HG03469 (cell line): ENCODE measurements at regions not wholly inside any gene's neighbourhood (a gene's known extent, or its start where the extent isn't known, plus 50 kb on each side); places are given as distances from the start of the nearest gene placed in this dataset.

Source experiments
- ATAC-seq: cut with Tn5 transposase; IDR thresholded peaks from one replicate; pipeline ENCODE4 v1.9.1; 2021; ENCODE audit warnings: mild to moderate bottlenecking, moderate library complexity, moderate number of reproducible peaks; ENCODE audit not compliant: unreplicated experiment

DNA sequence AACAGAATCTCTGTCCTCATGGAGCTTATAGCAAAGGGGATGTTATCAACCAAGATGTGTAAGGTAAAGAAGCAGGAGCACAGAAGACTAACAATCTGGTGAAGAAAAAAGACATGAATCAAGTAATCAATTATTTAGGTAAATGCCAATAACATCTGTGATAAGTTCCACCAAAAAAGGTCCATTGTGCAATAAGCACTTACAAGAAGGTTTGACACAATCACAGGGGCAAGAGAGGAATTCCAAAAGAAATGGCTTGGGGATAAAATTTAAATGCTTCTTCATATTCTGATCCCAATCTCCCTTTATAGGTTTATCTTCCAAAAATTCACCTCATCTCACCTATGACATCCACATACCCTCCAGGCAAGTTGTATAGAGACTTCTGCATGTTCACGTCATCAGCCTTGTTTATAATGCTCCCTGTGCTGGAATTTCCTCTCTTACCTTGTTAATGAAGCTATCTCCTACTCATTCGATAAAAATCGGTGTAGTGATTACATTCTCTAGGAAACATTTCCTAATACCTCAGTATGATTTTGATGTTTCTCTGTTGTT is 53.6 kb upstream of the DPT start:
- no peak for ATAC-seq

DNA sequence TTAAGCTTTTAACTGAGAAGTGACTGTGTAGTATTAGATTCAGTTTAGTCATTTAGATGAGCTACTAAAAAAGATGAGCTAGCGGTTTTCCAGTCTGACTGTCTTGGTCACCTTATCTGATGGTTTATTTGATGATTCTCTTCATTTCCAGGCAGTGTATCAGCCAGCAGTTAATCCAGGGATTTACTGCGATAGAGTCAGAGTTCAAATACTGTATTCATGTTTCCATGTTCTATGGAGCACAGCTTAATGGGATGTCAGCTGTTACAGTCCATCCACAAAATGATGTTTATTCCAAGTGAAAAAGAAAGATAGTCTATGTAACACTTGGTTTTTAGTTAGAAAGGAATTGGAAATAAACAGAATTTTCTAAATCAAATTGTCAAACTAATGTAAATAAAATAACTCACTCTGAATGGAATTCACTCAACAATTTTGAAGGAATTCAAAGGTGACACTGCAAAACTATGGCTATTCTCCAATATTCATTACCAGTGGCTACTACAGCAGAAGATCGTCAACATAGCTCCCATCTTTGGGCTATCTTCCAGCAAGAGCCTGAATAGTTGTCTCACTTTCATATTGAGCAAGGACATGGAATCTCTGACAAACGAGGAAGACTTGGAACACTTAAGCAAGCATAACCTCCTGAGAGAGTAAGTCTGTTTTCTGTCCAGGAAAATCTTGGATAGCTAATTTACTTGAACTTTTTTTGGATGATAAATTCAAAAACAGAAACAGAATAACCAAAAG is 54.6 kb upstream of the DPT start:
- ATAC-seq, result no peak

DNA sequence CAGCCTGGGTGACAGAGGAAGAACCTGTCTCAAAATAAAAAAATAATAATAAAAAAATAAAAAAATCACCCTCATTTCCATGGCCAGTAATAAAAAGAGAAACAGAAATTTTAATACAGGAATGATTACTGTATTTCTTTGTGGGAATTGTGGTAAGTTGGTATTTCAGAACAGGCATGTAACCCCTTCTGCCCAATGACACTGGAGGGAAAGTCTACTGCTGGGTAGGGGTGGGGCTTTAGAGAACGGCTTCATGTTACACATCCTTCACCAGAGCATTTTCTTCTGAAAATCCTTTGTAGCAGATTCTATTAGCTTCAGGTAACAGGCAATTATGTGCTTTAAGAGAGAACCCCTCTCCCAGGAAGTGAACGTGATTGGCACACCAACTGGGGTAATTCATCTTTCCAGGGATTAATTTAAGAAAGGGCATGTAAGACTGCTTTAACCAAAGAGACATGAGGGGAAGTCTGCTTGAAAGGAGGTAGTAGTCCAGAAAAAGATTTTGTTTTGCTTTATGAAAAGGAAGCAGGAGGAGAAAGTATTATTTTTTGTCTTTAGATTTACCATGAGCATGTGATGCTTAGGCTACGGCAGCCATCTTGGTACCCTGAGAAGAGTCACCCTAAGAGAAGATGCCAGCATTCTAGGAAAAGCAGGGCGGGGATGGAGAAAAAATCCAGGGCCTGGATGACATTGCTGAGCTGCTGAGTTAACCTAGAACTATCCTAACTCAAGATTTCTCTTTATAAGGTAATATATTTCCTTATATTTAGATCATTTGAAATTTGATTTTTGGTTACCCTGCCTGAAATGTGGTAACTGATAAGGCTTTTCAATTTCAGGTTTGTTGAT is 57.7 kb upstream of the DPT start:
- no peak for ATAC-seq

DNA sequence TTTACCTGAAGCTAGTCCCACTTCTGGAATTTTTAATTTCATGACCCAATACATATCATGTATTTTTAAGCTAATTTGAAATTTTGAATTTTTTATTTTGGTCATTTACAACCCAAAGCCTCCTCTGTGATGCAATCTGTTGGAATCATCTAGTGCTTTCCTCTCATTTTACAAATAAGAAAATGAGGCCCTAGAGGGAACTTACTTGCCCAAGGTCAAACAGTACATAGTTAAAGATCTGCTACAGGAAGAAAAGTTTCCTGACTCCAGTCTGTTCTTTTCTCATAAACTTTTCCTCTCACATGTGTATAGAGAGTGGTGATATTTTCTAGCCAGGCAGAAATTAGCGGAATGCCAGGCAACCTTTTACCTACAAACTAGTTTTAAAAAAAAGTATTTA is 59.3 kb upstream of the DPT start:
- ATAC-seq, result no peak

DNA sequence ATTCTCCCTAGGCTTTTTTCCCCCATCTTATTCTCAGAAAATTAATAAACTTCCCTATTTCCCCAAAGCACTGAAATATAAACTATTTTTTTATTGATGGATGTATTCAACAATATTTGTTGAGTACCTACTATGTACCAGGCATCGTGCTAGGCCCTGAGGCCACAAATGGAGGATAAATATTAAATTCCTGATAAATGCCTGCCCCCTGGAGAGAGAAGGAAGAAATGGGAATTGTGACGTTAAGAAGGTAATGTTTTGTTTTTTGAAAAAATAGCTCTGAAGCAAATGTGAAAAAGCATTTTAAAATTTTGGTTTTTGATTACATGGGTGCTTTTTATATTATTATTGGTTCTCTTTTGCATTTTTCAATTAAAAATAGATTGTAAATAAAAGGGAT is 60.5 kb upstream of the DPT start:
- ATAC-seq, result no peak

DNA sequence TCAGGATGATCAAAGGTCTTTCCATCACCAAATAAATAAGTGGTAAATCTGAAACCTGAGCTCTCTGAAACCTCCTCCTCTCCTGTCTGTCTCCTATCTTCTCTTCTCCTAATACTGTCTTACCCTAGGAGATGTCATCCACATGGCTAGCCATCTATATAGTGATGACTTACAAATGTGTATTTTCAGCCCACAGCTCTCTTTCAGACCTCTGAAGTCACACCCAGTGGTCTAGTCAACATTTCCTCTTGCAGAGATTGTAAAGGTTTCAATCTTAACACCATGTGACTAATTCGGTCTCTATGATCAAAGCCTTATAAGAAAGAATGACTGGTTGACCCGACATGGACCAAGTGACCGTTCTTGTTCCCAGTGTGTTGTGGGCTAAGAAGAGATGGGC is 63.1 kb upstream of the DPT start:
- ATAC-seq, result no peak

DNA sequence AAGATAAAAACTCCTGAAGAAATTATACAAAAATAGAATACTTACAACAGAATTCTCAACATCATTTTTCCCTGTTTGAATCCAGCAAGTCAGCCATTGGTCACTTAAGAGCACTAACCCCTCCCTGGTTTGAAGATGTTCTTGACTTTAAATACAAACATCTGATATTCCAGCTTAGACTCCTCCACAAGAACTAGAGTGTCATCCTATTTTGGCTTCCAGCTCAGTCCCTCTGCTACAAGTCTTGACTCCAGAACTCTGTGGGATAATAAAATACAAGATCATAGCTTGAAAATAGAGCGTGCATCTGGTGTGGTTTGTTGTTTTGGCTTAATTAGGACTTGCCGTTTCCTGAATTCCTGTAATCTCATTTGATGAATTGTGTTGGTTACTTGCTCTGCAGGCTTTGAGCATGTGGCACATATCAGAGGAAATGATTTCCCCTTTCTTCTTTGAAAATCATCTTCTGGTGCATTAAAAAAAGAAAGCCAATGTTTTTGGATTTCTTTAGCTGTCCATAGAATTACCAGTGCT is 63.7 kb upstream of the DPT start:
- ATAC-seq, result no peak

DNA sequence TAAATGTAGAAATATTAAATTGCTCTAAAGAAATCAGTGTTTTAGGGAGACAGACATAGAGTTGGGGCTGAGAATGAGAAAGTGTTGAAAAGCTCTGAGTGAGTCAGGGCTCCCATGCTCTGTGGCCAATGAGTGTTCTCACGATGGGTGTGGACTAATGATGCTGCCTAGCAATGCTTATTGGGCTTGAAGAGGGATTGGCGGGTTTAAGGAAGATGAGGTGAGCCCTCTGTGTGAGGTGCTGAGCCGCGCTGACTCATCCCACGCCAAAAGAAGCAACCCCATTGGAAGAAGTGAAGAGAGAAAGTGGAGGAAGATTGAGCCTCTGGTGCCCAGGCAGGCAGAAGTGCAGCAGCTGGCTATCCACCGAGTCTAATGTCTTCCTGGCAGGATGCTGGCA is 65.1 kb upstream of the DPT start:
- no peak for ATAC-seq

DNA sequence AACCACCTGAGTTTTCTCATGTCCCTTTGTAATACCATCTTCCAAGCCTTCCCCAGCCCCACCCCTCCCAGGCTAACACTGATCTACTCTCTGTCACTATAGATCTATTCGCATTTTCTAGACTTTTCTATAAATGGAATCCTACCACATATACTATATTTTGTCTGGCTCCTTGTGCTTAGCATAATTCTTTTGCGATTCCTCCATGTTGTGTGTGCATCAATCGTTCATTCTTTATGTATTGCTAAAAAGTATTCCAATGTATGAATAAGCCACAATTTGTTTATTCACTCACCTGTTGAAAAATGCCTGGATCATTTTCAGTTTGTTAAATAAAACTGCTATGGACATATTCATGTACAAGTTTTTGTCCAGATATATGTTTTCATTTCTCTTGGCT is 66.7 kb upstream of the DPT start:
- ATAC-seq, result no peak

DNA sequence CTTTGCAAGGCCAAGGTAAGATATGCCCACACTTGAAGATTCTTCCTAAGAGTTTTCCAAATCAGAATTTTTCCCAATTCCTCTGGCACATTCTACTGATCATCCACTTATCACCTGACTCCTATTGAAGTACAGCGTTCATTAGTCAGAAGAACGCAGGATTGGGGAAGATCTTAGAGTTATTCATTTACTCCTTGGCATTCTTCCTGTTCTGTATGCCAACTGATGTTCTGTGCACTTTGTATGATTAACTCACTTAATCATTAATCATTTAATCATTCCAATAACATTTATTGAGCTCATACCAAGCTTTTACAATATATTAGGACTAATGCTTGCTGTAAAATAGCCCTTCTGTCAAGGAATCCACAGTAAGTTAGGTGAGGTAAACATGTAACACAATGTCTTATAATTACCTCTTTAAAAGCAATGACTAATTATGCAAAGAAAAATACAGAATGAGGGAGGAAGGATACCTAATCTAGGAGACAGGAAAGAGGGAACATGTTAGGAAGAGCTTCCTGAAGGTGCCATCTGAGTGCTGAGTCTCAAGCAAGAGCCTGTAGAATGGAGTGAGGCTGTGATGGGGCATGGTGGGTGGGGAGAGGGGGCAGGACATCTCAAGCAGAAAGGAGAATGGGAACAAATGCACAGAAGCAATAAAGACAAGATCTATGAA is 71.1 kb upstream of the DPT start:
- no peak for ATAC-seq

DNA sequence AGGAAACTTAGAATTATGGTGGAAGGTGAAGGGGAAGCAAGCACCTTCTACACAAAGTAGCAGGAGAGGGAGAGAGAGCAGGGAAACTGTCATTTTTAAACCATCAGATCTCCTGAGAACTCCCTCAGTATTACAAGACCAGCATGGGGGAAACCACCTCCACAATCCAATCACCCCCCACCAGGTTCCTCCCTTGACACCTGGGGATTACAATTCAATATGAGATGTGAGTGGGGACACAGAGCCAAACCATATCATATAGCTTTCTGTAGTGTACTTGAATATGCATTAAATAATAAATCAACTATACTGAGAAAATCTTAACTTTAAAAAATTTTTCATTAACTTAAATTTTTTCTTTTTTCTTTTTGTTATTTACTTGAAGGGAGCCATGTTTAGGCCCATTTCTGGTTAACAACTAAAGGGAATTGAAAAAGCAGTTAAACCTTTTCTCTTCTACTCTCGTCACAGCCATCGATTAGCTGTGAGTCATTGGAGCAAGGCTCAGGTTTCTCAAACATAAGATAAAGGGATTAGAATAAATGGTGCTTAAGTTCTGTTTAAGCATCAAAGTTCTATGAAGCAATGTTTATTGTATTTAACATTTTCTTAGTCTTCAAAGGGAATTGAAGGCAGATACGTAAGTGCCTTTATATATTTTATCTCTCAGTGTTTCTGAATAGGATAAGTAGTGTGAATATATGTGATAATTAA is 72.2 kb upstream of the DPT start:
- ATAC-seq, result no peak

DNA sequence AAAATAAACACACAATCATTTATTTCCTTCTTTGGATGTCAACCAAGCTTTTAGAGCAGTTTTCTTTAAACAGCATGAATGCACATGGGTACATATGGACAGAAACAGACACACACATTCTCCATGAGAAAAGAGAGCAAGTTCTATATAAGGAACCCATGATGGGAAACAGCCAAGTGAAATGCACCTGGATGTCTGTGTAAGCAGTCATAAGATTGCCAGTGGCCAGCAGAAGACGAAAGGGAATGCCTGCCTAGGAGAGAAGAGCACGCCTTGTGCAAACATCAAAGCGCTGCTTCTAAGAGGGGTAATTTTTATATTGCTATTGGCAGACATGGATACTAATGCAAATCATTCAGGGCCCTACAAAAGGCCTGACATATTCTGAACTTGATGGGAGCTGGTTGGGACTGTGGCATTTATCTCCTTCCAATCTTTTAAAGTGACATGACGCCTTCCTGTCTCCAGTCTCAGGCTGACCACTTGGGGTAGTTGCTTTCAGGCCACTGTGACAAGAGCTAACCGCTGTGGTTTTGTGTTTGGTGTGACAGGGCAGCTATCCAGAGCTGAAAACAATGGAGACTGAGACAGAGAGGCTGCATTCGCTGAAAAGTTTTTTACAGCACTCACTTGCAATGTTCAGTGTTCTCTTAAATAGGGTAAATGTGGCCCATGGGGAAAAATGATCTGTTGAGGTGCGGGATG is 75.0 kb upstream of the DPT start:
- ATAC-seq, result no peak

DNA sequence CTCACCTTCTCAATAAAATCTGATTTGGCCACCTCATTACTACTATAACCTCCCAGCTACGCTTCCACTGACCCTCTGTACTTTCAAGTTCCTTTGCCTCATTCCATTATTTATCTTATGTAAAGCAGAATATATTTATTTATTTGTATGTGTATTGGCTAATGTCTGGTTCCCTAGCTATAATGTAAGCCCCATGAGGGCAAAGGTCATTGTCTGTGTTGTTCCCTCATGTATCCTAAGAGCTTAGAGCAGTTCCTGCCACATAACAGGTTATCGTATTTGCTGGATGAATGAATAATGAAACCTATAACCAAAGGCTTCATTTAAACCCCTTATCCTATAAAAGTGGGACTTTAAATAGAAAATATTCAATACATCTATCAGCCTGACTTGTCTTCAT is 77.9 kb upstream of the DPT start:
- ATAC-seq, result no peak

DNA sequence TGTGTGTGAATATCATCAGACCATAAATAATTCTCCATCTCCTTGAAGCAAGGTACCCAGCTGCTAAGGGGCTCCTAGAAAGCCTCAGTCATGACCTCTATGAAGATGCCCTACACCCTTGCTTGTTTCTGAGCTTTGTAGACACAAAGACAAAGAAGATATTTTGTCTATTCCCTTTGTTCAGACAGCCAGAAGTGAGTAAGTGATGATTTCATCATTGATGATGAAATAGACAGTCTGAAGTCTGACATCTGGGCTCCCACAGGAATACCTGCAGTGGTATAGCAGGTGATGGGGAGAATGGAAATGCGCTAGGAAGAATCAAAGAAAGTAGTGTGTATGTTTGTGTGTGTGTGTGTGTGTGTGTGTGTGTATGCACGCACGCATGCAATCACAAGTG is 82.2 kb upstream of the DPT start:
- ATAC-seq, result no peak

DNA sequence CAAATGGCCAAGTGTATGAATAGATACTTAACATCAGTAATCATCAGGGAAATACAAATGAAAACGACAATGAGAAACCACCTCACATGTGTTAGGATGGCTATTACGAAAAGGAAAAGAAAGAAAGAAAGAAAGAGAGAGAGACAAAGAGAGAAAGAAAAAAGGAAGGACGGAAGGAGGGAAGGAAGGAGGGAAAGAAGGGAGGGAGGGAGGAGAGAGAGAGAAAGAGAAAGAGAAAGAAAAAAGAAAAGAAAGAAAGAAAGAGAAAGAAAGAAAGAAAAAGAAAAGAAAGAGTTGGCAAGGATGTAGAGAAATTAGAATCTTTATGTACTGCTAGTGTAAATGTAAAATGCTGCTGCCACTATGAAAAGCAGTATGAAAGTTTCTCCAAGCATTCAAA is 90.7 kb upstream of the DPT start:
- ATAC-seq, result no peak

DNA sequence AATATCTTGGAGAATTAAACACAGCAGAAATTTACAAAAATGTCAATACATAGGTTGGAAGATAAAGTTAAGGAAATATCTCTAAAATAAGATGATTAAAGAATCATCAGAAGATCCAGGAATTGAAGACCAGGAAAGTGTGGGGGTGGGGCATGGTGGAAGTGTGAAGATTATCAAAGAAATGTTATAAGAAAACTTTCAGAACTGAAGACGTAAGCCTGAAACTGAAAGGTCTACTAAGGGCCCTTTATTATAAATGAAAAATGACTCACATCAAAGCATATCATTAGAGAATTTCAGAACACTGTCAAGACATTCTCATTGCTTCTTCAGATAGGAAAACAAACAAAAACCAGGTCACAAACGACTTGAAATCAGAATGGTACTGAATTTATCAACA is 92.4 kb upstream of the DPT start:
- ATAC-seq, result no peak

DNA sequence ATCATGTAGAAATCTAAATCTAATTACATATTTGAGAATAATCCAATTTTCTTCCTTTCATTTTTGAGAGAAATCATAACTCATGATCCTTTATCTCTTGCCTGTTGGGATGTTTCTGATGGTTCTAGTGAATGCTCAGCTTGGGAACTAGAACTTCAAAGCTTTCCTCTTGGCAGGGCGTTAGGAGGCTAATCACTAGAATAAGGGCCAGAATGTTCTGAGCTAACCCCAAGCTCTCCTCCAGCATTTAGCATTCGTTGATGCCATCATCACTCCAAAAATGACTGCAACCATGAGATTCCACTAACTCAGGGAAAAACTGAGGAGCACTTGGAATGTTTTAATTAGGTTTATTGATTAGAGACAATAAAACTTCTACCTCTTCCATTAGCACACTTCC is 93.9 kb upstream of the DPT start:
- no peak for ATAC-seq

DNA sequence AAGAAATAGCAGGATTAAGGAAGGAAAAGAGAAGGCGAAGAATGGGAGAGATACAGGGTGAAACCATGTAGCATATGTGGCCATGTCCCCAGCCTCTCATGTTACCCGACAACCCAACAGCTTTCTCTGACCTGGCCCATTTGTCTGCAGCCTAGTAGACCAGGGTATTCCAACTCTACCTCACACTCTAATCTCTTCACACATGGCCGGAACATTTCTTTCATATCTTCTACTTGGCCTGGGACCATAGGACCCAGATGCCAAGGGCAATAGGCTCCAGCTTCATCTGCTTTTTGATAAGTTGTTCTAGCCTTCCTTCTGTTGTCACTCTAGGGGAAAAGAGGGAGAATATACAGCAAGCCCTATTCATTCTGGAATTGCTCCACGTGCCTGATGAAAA is 95.0 kb upstream of the DPT start:
- no peak for ATAC-seq

DNA sequence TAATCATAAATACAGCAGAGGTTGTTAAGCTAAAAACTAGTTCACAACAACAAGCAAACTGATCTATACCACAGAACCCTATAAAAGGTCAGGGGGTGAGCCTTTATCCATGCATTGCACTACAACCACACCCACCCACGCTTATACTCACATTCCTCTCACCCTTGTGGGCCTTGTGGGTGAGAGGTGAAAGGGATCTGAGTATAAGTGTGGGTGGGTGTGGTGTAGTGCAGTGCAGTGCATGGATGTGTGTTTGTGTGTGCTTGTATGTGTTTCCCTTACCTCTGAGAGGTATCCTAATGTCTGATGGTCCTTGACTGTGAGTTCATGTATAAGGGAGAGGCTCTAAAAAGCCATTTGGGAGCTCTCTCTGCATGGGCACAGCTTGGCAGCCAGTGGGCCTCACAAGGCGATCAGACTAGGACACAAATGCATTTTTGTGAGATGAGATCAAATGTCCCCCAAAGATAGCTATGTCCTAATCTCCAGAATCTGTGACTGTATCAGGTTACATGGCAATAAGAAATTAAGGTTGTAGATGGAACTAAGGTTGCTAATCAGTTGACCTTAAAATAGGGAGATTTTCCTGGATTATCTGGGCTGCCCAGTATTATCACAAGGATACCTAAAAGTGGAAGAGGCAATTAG is 95.5 kb upstream of the DPT start:
- ATAC-seq, result no peak

DNA sequence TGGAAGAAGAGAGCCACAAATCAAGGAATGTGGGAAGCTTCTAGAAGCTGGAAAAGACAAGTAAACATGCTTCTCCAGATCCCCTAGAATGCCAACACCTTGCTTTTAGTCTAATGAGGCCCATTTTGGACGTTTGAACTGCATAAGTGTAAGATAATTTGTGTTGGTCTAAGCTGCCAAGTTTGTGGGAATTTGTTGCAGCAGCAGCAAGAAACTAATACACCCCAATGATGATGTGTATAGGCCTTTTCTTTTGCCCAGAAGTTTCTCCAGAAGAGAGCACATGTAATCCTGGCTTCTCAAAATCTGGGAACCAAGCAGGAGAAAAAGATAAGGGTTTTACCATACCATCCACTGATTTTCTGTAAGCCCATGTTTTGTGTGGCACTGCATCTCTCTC is 96.1 kb upstream of the DPT start:
- ATAC-seq, result no peak
